Naive thymus-derived CD4-positive, alpha-beta T cell (primary cell): ENCODE measurements at regions not wholly inside any gene's neighbourhood (a gene's known extent, or its start where the extent isn't known, plus 50 kb on each side); places are given as distances from the start of the nearest gene placed in this dataset.

Experiments
- ATAC-seq: fragments of 150-1000 bp; cut with Tn5 transposase; 2 replicates; pipeline ENCODE4 v1.10.0; 2021; ENCODE audit warnings: mild to moderate bottlenecking, moderate library complexity
- CTCF ChIA-PET: fragments of 350-600 bp; sonication (Branson Sonifier 250); formaldehyde crosslinking; loops from one replicate; lab custom pipeline; 2021; ENCODE audit warnings: antibody characterized with exemption; lab: Charles Lee
- POLR2A ChIA-PET: fragments of 350-600 bp; sonication (Branson Sonifier 250); formaldehyde crosslinking; loops from one replicate; lab custom pipeline; 2021; ENCODE audit warnings: antibody characterized with exemption, inconsistent platforms; lab: Charles Lee
- DNase-seq, 9 donors: peaks; one replicate each; pipeline versions ENCODE4 v3.0.0 to v3.0.0-alpha.2; 2020 to 2022; ENCODE audit warnings: mixed read lengths in 1 of 9
- H3K27ac ChIP-seq: one replicate; pipeline ENCODE4 v1.7.0; 2013; ENCODE audit warnings: mild to moderate bottlenecking, low read depth, low read length, moderate library complexity
- H3K27me3 ChIP-seq, 2 donors: one replicate each; pipeline ENCODE4 v1.7.0; 2013; ENCODE audit warnings: low read length in 2 of 2, mild to moderate bottlenecking in 2 of 2, moderate library complexity in 2 of 2; ENCODE audit not compliant: control insufficient read depth in 2 of 2, insufficient read depth in 2 of 2
- H3K36me3 ChIP-seq, 3 experiments: 1 replicate in 2 of 3; 2 replicates in 1 of 3; pipeline ENCODE4 v1.7.0; 2013; ENCODE audit warnings: low read length in 3 of 3, mild to moderate bottlenecking in 3 of 3, moderate library complexity in 1 of 3; ENCODE audit not compliant: insufficient read depth in 3 of 3, control insufficient read depth in 2 of 3
- H3K4me1 ChIP-seq, 2 donors: one replicate each; pipeline ENCODE4 v1.7.0; 2013; ENCODE audit warnings: low read length in 2 of 2, mild to moderate bottlenecking in 2 of 2, moderate library complexity in 1 of 2; ENCODE audit not compliant: control insufficient read depth in 2 of 2, insufficient read depth in 2 of 2
- H3K4me3 ChIP-seq: 2 replicates; pipeline ENCODE4 v1.7.0; 2013; ENCODE audit warnings: mild to moderate bottlenecking, low read length
- H3K9me3 ChIP-seq, 3 experiments: 1 replicate in 2 of 3; 2 replicates in 1 of 3; pipeline ENCODE4 v1.7.0; 2013; ENCODE audit warnings: low read length in 3 of 3; ENCODE audit not compliant: control insufficient read depth in 2 of 3
- H3K27ac Mint-ChIP-seq, 9 donors: one replicate each; pipeline ENCODE4 v1.8.0; 2020 to 2022; ENCODE audit warnings: mixed read lengths in 9 of 9, mild to moderate bottlenecking in 8 of 9, moderate library complexity in 5 of 9, inconsistent platforms in 2 of 9
- H3K27me3 Mint-ChIP-seq, 5 donors: one replicate each; pipeline ENCODE4 v1.8.0; 2021 to 2022; ENCODE audit warnings: mixed read lengths in 5 of 5, mild to moderate bottlenecking in 1 of 5
- H3K36me3 Mint-ChIP-seq, 5 donors: one replicate each; pipeline ENCODE4 v1.8.0; 2020 to 2022; ENCODE audit warnings: mixed read lengths in 5 of 5, mild to moderate bottlenecking in 3 of 5, inconsistent platforms in 1 of 5
- H3K4me1 Mint-ChIP-seq, 7 donors: one replicate each; pipeline ENCODE4 v1.8.0; 2020 to 2022; ENCODE audit warnings: mixed read lengths in 7 of 7, mild to moderate bottlenecking in 3 of 7, inconsistent platforms in 1 of 7
- H3K4me3 Mint-ChIP-seq, 10 donors: one replicate each; pipeline ENCODE4 v1.8.0; 2020 to 2022; ENCODE audit warnings: mild to moderate bottlenecking in 10 of 10, mixed read lengths in 10 of 10, moderate library complexity in 6 of 10, inconsistent platforms in 2 of 10
- H3K9me3 Mint-ChIP-seq, 11 donors: one replicate each; pipeline ENCODE4 v1.8.0; 2020 to 2022; ENCODE audit warnings: mixed read lengths in 11 of 11, mild to moderate bottlenecking in 4 of 11, inconsistent platforms in 1 of 11, moderate library complexity in 1 of 11
- intact Hi-C, 2 donors: fragments of 100-400 bp; cut with micrococcal nuclease; formaldehyde crosslinking; loops; one replicate each; pipeline ENCODE4 v1.15.1; 2023

DNA sequence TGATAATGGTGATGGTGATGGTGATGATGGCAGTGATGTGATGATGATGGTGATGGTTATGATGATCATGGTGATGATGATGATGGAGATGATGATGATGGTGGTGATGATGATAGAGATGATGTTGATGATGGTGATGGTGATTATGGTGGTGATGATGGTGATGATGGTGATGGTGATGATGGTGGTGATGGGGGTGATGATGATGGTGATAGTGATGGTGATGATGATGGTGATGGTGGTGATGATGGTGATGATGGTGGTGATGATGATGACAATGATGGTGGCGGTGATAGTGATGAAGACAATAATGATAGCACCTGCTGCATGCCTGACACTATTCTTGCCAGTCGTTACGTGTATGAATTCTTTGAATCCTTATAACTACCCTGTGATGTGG, 317.9 kb upstream of the AJAP1 start:
- Histone ChIP-seq H3K9me3 (peaks cover 0 to 5% (median 0%) of the 10 kb centered on the region in 3 experiments), H3K4me3 (no peak overlapping the region), H3K27me3 (no peaks in the 10 kb centered on the region), H3K36me3 (no peaks in the 10 kb centered on the region), H3K4me1 (no peaks in the 10 kb centered on the region), H3K27ac (no peak overlapping the region)
- H3K9me3 Mint-ChIP-seq: peaks cover 0 to 15% (median 10%) of the 10 kb centered on the region in 11 donors
- ChIA-PET POLR2A (no interaction called here), CTCF (no interaction called here)
- DNase-seq (no peak), ATAC-seq (no peak)
- H3K27ac Mint-ChIP-seq: no peak overlapping the region
- H3K4me1 Mint-ChIP-seq: no peaks in the 10 kb centered on the region
- intact Hi-C loops: no loop called here
- H3K27me3 Mint-ChIP-seq: peaks cover 0 to 11% (median 0%) of the 10 kb centered on the region in 5 donors
- H3K4me3 Mint-ChIP-seq: no peak overlapping the region
- no peaks in the 10 kb centered on the region for H3K36me3 Mint-ChIP-seq

GRCh38 chr1:4341421-4341820, 313.0 kb upstream of the AJAP1 start:
- POLR2A ChIA-PET: no interaction called here

GRCh38 chr1:4344065-4344732, 310.2 kb upstream of the AJAP1 start:
- DNase-seq: no peak
- H3K27me3 Mint-ChIP-seq: peaks cover 0 to 17% (median 5%) of the 10 kb centered on the region in 5 donors
- POLR2A ChIA-PET: no interaction called here
- H3K36me3 Mint-ChIP-seq: no peaks in the 10 kb centered on the region
- H3K4me3 Mint-ChIP-seq: no peak overlapping the region
- intact Hi-C loops: no loop called here
- no peaks in the 10 kb centered on the region for H3K27me3 ChIP-seq
- no peak overlapping the region for H3K27ac Mint-ChIP-seq
- no peak overlapping the region for H3K4me3 ChIP-seq
- CTCF ChIA-PET: no interaction called here
- no peak overlapping the region for H3K27ac ChIP-seq
- peaks cover 0 to 5% (median 0%) of the 10 kb centered on the region in 11 donors for H3K9me3 Mint-ChIP-seq
- H3K36me3 ChIP-seq: no peaks in the 10 kb centered on the region
- H3K4me1 Mint-ChIP-seq: no peaks in the 10 kb centered on the region
- H3K9me3 ChIP-seq: no peaks in the 10 kb centered on the region
- no peak for ATAC-seq
- H3K4me1 ChIP-seq: no peaks in the 10 kb centered on the region

More at GRCh38 chr1:4341421-4341820, 313.0 kb upstream of the AJAP1 start:
- ATAC-seq (no peak), DNase-seq (no peak)
- Histone ChIP-seq H3K4me1 (no peaks in the 10 kb centered on the region), H3K27me3 (no peaks in the 10 kb centered on the region), H3K27ac (no peak overlapping the region), H3K4me3 (no peak overlapping the region), H3K9me3 (no peaks in the 10 kb centered on the region), H3K36me3 (no peaks in the 10 kb centered on the region)
- Mint-ChIP-seq H3K4me1 (no peaks in the 10 kb centered on the region), H3K4me3 (no peak overlapping the region), H3K9me3 (peaks cover 0 to 5% (median 2%) of the 10 kb centered on the region in 11 donors), H3K36me3 (no peaks in the 10 kb centered on the region), H3K27me3 (peaks cover 0 to 13% (median 0%) of the 10 kb centered on the region in 5 donors), H3K27ac (no peak overlapping the region)
- CTCF ChIA-PET: no interaction called here
- intact Hi-C loops: no loop called here

- intact Hi-C loops: no loop called here
- DNase-seq (no peak), ATAC-seq (no peak)
- Mint-ChIP-seq H3K4me3 (no peak overlapping the region), H3K4me1 (no peaks in the 10 kb centered on the region), H3K27ac (no peak overlapping the region), H3K27me3 (peaks cover 0 to 16% (median 5%) of the 10 kb centered on the region in 5 donors), H3K9me3 (peaks cover 0 to 8% (median 0%) of the 10 kb centered on the region in 11 donors), H3K36me3 (no peaks in the 10 kb centered on the region)
- ChIA-PET POLR2A (no interaction called here), CTCF (no interaction called here)
- Histone ChIP-seq H3K36me3 (no peaks in the 10 kb centered on the region), H3K4me3 (no peak overlapping the region), H3K9me3 (no peaks in the 10 kb centered on the region), H3K4me1 (no peaks in the 10 kb centered on the region), H3K27me3 (no peaks in the 10 kb centered on the region), H3K27ac (no peak overlapping the region)
Measured at GRCh38 chr1:4345094-4345493, 309.3 kb upstream of the AJAP1 start.

- no peak overlapping the region for H3K27ac ChIP-seq
- no peaks in the 10 kb centered on the region for H3K4me1 Mint-ChIP-seq
- ATAC-seq: no peak
- H3K4me3 ChIP-seq: no peak overlapping the region
- peaks cover 0 to 21% (median 5%) of the 10 kb centered on the region in 5 donors for H3K27me3 Mint-ChIP-seq
- ChIA-PET CTCF (no interaction called here), POLR2A (no interaction called here)
- no peaks in the 10 kb centered on the region for H3K36me3 Mint-ChIP-seq
- intact Hi-C loops: no loop called here
- no peaks in the 10 kb centered on the region for H3K36me3 ChIP-seq
- H3K9me3 ChIP-seq: no peaks in the 10 kb centered on the region
- no peak for DNase-seq
- H3K4me1 ChIP-seq: no peaks in the 10 kb centered on the region
- no peaks in the 10 kb centered on the region for H3K27me3 ChIP-seq
- peaks cover 0 to 8% (median 0%) of the 10 kb centered on the region in 11 donors for H3K9me3 Mint-ChIP-seq
- no peak overlapping the region for H3K27ac Mint-ChIP-seq
- H3K4me3 Mint-ChIP-seq: no peak overlapping the region
Measured at GRCh38 chr1:4346131-4346530, 308.3 kb upstream of the AJAP1 start.

DNA sequence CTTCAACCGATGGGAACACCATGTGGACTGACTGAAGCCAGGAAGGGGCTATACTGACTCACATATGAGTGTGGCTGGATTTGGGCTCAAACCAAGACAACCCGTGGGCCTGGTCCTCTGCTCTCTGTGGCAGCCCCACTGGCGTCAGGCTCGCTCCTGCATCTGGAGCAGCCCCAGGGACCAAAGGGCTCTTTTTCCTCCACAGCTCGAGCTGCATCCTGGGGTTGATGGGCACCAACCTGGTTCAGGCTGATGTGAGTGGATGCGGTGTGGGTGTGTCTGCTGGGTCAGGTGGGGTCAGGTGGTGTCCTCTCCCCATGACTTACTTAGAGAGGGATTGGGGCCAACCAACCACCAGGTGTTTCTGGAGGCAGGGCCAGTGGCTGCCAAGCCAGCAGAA, 303.0 kb upstream of the AJAP1 start:
- no peaks in the 10 kb centered on the region for H3K4me1 ChIP-seq
- H3K27me3 ChIP-seq: no peaks in the 10 kb centered on the region
- DNase-seq (no peak), ATAC-seq (no peak)
- Mint-ChIP-seq H3K27ac (no peak overlapping the region), H3K4me1 (no peaks in the 10 kb centered on the region), H3K36me3 (no peaks in the 10 kb centered on the region), H3K9me3 (peaks cover 0 to 5% (median 0%) of the 10 kb centered on the region in 11 donors), H3K27me3 (peaks cover 0 to 17% (median 5%) of the 10 kb centered on the region in 5 donors), H3K4me3 (no peak overlapping the region)
- intact Hi-C loops: no loop called here
- POLR2A ChIA-PET: no interaction called here
- no peak overlapping the region for H3K27ac ChIP-seq
- H3K36me3 ChIP-seq: no peaks in the 10 kb centered on the region
- H3K4me3 ChIP-seq: no peak overlapping the region
- H3K9me3 ChIP-seq: no peaks in the 10 kb centered on the region
- CTCF ChIA-PET: no interaction called here
